NB4 (cell line): ENCODE measurements at regions not wholly inside any gene's neighbourhood (a gene's known extent, or its start where the extent isn't known, plus 50 kb on each side); places are given as distances from the start of the nearest gene placed in this dataset.

Source experiments
- DNase-seq: peaks from one replicate; pipeline ENCODE4 v3.0.0; 2010; ENCODE audit warnings: low read depth
- H3K4me3 ChIP-seq: one replicate; pipeline ENCODE4 v1.5.1; 2011; ENCODE audit warnings: mild to moderate bottlenecking, low read depth, low read length, moderate library complexity
- CTCF ChIP-seq: IDR thresholded peaks from one replicate; pipeline ENCODE4 v1.5.1; 2012; ENCODE audit warnings: low read depth, low read length
- MAX ChIP-seq: IDR thresholded peaks from 2 replicates; pipeline ENCODE4 v1.6.1; 2011; ENCODE audit warnings: low read depth, low read length
- MYC ChIP-seq: IDR thresholded peaks from 2 replicates; pipeline ENCODE4 v1.6.1; 2011; ENCODE audit warnings: low read depth, low read length
- POLR2A ChIP-seq: IDR thresholded peaks from 2 replicates; pipeline ENCODE4 v1.6.1; 2011; ENCODE audit warnings: mild to moderate bottlenecking; ENCODE audit not compliant: insufficient read length; ENCODE audit errors: extremely low read depth

GRCh38 chr15:95087253-95087609, 855.9 kb downstream of the MCTP2 start:
- no peak for DNase-seq
- no peak overlapping the region for H3K4me3 ChIP-seq
- TF ChIP-seq MYC, result no peak
- TF ChIP-seq CTCF, result no peak
- no peak for TF ChIP-seq POLR2A
- TF ChIP-seq MAX, result no peak

GRCh38 chr15:95091444-95091843, 860.1 kb downstream of the MCTP2 start:
- no peak overlapping the region for H3K4me3 ChIP-seq
- TF ChIP-seq MYC, result no peak
- DNase-seq, result no peak

- no peak for DNase-seq
- TF ChIP-seq MAX (no peak), CTCF (no peak), POLR2A (no peak), MYC (no peak)
Observed at GRCh38 chr15:95095250-95095649, 863.9 kb downstream of the MCTP2 start.

GRCh38 chr15:95096651-95097050, 865.3 kb downstream of the MCTP2 start:
- TF ChIP-seq MAX, result no peak
- no peak for TF ChIP-seq POLR2A
- no peak for TF ChIP-seq MYC
- no peak for DNase-seq
- H3K4me3 ChIP-seq, result no peak overlapping the region

More at GRCh38 chr15:95095250-95095649, 863.9 kb downstream of the MCTP2 start:
- H3K4me3 ChIP-seq, result no peak overlapping the region

- no peak overlapping the region for H3K4me3 ChIP-seq
- DNase-seq, result no peak
- TF ChIP-seq CTCF (no peak), MAX (no peak), POLR2A (no peak), MYC (no peak)
Observed at GRCh38 chr15:95097361-95097760, 866.0 kb downstream of the MCTP2 start.

GRCh38 chr15:95105229-95105628, 873.9 kb downstream of the MCTP2 start:
- H3K4me3 ChIP-seq, result no peak overlapping the region
- DNase-seq, result no peak
- TF ChIP-seq MAX (no peak), POLR2A (no peak), CTCF (no peak), MYC (no peak)

GRCh38 chr15:95106801-95107200, 875.4 kb downstream of the MCTP2 start:
- no peak for DNase-seq
- TF ChIP-seq MYC (no peak), CTCF (no peak), MAX (no peak), POLR2A (no peak)
- H3K4me3 ChIP-seq, result no peak overlapping the region
